HG03280 (cell line): ENCODE measurements at regions not wholly inside any gene's neighbourhood (a gene's known extent, or its start where the extent isn't known, plus 50 kb on each side); places are given as distances from the start of the nearest gene placed in this dataset.

Experiments
- ATAC-seq: cut with Tn5 transposase; IDR thresholded peaks from one replicate; pipeline ENCODE4 v1.9.1; 2021; ENCODE audit warnings: mild to moderate bottlenecking, moderate library complexity; ENCODE audit not compliant: unreplicated experiment

GRCh38 chr1:37085393-37085792 is 51.1 kb upstream of the GRIK3 start:
- no peak for ATAC-seq

GRCh38 chr1:37089750-37090149 is 55.4 kb upstream of the GRIK3 start:
- ATAC-seq: no peak

GRCh38 chr1:37090671-37091070 is 56.4 kb upstream of the GRIK3 start:
- no peak for ATAC-seq

GRCh38 chr1:37092937-37093336 is 58.6 kb upstream of the GRIK3 start:
- no peak for ATAC-seq

GRCh38 chr1:37094302-37094701 is 60.0 kb upstream of the GRIK3 start:
- ATAC-seq: no peak

GRCh38 chr1:37096523-37096922 is 62.2 kb upstream of the GRIK3 start:
- no peak for ATAC-seq

GRCh38 chr1:37097731-37098130 is 63.4 kb upstream of the GRIK3 start:
- no peak for ATAC-seq

GRCh38 chr1:37098237-37098636 is 63.9 kb upstream of the GRIK3 start:
- no peak for ATAC-seq

GRCh38 chr1:37100310-37100709 is 66.0 kb upstream of the GRIK3 start:
- ATAC-seq: no peak

- no peak for ATAC-seq
Observed at GRCh38 chr1:37102656-37103382, 68.5 kb upstream of the GRIK3 start.

- ATAC-seq: no peak
Observed at GRCh38 chr1:37105911-37106310, 71.6 kb upstream of the GRIK3 start.

- no peak for ATAC-seq
Observed at GRCh38 chr1:37107153-37107907, 73.0 kb upstream of the GRIK3 start.

GRCh38 chr1:37108596-37109188 is 74.4 kb upstream of the GRIK3 start:
- ATAC-seq: no peak

- no peak for ATAC-seq
Observed at GRCh38 chr1:37112430-37112829, 78.1 kb upstream of the GRIK3 start.

- ATAC-seq: no peak
Observed at GRCh38 chr1:37113285-37113997, 79.1 kb upstream of the GRIK3 start.

- ATAC-seq: no peak
Observed at GRCh38 chr1:37118790-37119189, 84.5 kb upstream of the GRIK3 start.

- no peak for ATAC-seq
Observed at GRCh38 chr1:37120279-37120678, 86.0 kb upstream of the GRIK3 start.

- no peak for ATAC-seq
Observed at GRCh38 chr1:37123276-37124115, 89.2 kb upstream of the GRIK3 start.

- no peak for ATAC-seq
Observed at GRCh38 chr1:37124501-37124900, 90.2 kb upstream of the GRIK3 start.

- ATAC-seq: no peak
Observed at GRCh38 chr1:37125295-37125694, 91.0 kb upstream of the GRIK3 start.
